ENCODE measurements at regions not wholly inside any gene's neighbourhood (a gene's known extent, or its start where the extent isn't known, plus 50 kb on each side); places are given as distances from the start of the nearest gene placed in this dataset.

GRCh38 chr4:155570661-155571060 is 96.0 kb upstream of the GUCY1A1 start:
- 0% methylated on average over 2 of the region's 2 CpGs for WGBS (ENCODE audit: insufficient coverage, low coverage, missing lambda C conversion rate)
- intact Hi-C loops (cut with micrococcal nuclease), result no loop called here
- in situ Hi-C loops (cut with MboI), result no loop called here
- FAIRE-seq (no peak), DNase-seq (ENCODE audit: extremely low read depth in 1 of 4, low spot score in 3 of 4) (no peak), ATAC-seq (no peak)
- H3K9me3 ChIP-seq (replicated peaks; ENCODE audit: control insufficient read depth, insufficient read depth, low read depth, low read length), result no peaks in the 10 kb centered on the region
- BruUV-seq (replicated peaks), result no TSS peak
- POLR2A ChIA-PET, result no interaction called here
- no peak overlapping the region for H2AFZ ChIP-seq (ENCODE audit: low read depth, low read length)
- H3K4me3 ChIP-seq, result no peak overlapping the region
- H4K20me1 ChIP-seq (replicated peaks; ENCODE audit: control insufficient read depth, insufficient read depth, low read length), result no peaks in the 10 kb centered on the region
- no peaks in the 10 kb centered on the region for H3K27me3 ChIP-seq (ENCODE audit: control insufficient read depth in 2 of 2, insufficient read depth in 2 of 2, low read length in 2 of 2)
- H3K79me2 ChIP-seq (ENCODE audit: control insufficient read depth, insufficient read depth, low read length), result no peaks in the 10 kb centered on the region
- H3K27ac ChIP-seq (ENCODE audit: extremely low read depth, low read depth, low read length), result no peak overlapping the region
- CTCF ChIA-PET (ENCODE audit: low intra/inter-chr PET ratio), result no interaction called here
- H3K4me2 ChIP-seq (ENCODE audit: insufficient read depth, low read length), result no peak overlapping the region
- no peaks in the 10 kb centered on the region for H3K36me3 ChIP-seq (ENCODE audit: control insufficient read depth, insufficient read depth, low read length)
- no peak overlapping the region for H3K9ac ChIP-seq (ENCODE audit: insufficient read depth in 1 of 2, low read depth in 2 of 2, low read length in 2 of 2)
- H3K9me1 ChIP-seq (ENCODE audit: control insufficient read depth, insufficient read depth, low read length), result no peaks in the 10 kb centered on the region
- no peaks in the 10 kb centered on the region for H3K4me1 ChIP-seq (replicated peaks in 1 of 2; ENCODE audit: control insufficient read depth in 2 of 2, insufficient read depth in 2 of 2, low read length in 2 of 2)
- TF ChIP-seq SMARCA4 (IDR thresholded peaks at IDR 0.05) (no peak), KLF13 (tag; IDR thresholded peaks at IDR 0.05; ENCODE audit: borderline replicate concordance, low read depth) (no peak), TSC22D4 (tag; IDR thresholded peaks at IDR 0.05) (no peak), CBX5 (IDR thresholded peaks at IDR 0.05; ENCODE audit: borderline replicate concordance, low read depth) (no peak), ZNF586 (CRISPR knock-in tag; conservative IDR thresholded peaks at IDR 0.05) (no peak), NR3C1 (CRISPR knock-in tag; IDR thresholded peaks at IDR 0.05) (no peak), MEF2A (IDR thresholded peaks at IDR 0.05; ENCODE audit: control insufficient read depth, low read depth, low read length) (no peak), KDM4B (IDR thresholded peaks at IDR 0.05; ENCODE audit: borderline replicate concordance in 2 of 2, low read depth in 1 of 2) (no peak), RFX1 (IDR thresholded peaks at IDR 0.05) (no peak), ZZZ3 (IDR thresholded peaks at IDR 0.05) (no peak), RUNX1 (IDR thresholded peaks at IDR 0.05; ENCODE audit: low read depth) (no peak), EWSR1 (IDR thresholded peaks at IDR 0.05; ENCODE audit: borderline replicate concordance, low read depth, partially characterized antibody) (no peak), ZNF668 (CRISPR knock-in tag; IDR thresholded peaks at IDR 0.05) (no peak), JUND (IDR thresholded peaks at IDR 0.05; ENCODE audit: borderline replicate concordance, low read depth, low read length) (no peak), JUND (tag; IDR thresholded peaks at IDR 0.05; ENCODE audit: borderline replicate concordance, low read depth, low read length) (no peak)
- TF ChIP-seq, protein P1, sequence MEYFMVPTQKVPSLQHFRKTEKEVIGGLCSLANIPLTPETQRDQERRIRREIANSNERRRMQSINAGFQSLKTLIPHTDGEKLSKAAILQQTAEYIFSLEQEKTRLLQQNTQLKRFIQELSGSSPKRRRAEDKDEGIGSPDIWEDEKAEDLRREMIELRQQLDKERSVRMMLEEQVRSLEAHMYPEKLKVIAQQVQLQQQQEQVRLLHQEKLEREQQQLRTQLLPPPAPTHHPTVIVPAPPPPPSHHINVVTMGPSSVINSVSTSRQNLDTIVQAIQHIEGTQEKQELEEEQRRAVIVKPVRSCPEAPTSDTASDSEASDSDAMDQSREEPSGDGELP (CRISPR knock-in tag; IDR thresholded peaks at IDR 0.05; ENCODE audit: borderline replicate concordance), result no peak
- TF ChIP-seq, protein P2, sequence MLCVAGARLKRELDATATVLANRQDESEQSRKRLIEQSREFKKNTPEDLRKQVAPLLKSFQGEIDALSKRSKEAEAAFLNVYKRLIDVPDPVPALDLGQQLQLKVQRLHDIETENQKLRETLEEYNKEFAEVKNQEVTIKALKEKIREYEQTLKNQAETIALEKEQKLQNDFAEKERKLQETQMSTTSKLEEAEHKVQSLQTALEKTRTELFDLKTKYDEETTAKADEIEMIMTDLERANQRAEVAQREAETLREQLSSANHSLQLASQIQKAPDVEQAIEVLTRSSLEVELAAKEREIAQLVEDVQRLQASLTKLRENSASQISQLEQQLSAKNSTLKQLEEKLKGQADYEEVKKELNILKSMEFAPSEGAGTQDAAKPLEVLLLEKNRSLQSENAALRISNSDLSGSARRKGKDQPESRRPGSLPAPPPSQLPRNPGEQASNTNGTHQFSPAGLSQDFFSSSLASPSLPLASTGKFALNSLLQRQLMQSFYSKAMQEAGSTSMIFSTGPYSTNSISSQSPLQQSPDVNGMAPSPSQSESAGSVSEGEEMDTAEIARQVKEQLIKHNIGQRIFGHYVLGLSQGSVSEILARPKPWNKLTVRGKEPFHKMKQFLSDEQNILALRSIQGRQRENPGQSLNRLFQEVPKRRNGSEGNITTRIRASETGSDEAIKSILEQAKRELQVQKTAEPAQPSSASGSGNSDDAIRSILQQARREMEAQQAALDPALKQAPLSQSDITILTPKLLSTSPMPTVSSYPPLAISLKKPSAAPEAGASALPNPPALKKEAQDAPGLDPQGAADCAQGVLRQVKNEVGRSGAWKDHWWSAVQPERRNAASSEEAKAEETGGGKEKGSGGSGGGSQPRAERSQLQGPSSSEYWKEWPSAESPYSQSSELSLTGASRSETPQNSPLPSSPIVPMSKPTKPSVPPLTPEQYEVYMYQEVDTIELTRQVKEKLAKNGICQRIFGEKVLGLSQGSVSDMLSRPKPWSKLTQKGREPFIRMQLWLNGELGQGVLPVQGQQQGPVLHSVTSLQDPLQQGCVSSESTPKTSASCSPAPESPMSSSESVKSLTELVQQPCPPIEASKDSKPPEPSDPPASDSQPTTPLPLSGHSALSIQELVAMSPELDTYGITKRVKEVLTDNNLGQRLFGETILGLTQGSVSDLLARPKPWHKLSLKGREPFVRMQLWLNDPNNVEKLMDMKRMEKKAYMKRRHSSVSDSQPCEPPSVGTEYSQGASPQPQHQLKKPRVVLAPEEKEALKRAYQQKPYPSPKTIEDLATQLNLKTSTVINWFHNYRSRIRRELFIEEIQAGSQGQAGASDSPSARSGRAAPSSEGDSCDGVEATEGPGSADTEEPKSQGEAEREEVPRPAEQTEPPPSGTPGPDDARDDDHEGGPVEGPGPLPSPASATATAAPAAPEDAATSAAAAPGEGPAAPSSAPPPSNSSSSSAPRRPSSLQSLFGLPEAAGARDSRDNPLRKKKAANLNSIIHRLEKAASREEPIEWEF (CRISPR knock-in tag; IDR thresholded peaks at IDR 0.05), result no peak
- TF ChIP-seq, protein P3, sequence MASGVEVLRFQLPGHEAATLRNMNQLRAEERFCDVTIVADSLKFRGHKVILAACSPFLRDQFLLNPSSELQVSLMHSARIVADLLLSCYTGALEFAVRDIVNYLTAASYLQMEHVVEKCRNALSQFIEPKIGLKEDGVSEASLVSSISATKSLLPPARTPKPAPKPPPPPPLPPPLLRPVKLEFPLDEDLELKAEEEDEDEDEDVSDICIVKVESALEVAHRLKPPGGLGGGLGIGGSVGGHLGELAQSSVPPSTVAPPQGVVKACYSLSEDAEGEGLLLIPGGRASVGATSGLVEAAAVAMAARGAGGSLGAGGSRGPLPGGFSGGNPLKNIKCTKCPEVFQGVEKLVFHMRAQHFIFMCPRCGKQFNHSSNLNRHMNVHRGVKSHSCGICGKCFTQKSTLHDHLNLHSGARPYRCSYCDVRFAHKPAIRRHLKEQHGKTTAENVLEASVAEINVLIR (CRISPR knock-in tag; IDR thresholded peaks at IDR 0.05), result no peak

Measured in K562 (cell line).